Gastrocnemius medialis (tissue), 4 donors: ENCODE measurements at regions not wholly inside any gene's neighbourhood (a gene's known extent, or its start where the extent isn't known, plus 50 kb on each side); places are given as distances from the start of the nearest gene placed in this dataset.
A peak's percentile ranks its signal among the peaks of the same experiment; 100 is the strongest.

Source experiments
- ATAC-seq, 2 donors: fragments of 150-250 bp; one replicate each; pipeline ENCODE4 v1.9.1; 2016
- DNase-seq, 2 donors: peaks; one replicate each; pipeline ENCODE4 v3.0.0-alpha.2; 2019
- H3K27ac ChIP-seq, 4 donors: fragments of 200-600 bp; sonication (generic); 1 replicate in 1 of 4; 2 replicates in 3 of 4; pipeline ENCODE4 v1.5.1; 2016 to 2018; ENCODE audit warnings: mild to moderate bottlenecking in 2 of 4, moderate library complexity in 1 of 4
- H3K27me3 ChIP-seq, 3 donors: fragments of 200-600 bp; sonication (generic) in 2 of 3; 1 replicate in 1 of 3; 2 replicates in 2 of 3; pipeline versions ENCODE4 v1.5.1 to v1.6.0; 2016 to 2019; ENCODE audit warnings: mild to moderate bottlenecking in 1 of 3, moderate library complexity in 1 of 3
- H3K36me3 ChIP-seq, 2 donors: fragments of 200-600 bp; sonication (generic) in 1 of 2; one replicate each; pipeline ENCODE4 v1.5.1; 2017 to 2018
- H3K4me1 ChIP-seq, 2 donors: fragments of 200-600 bp; sonication (generic) in 1 of 2; one replicate each; pipeline ENCODE4 v1.5.1; 2016 to 2017; ENCODE audit warnings: mild to moderate bottlenecking in 2 of 2
- H3K4me3 ChIP-seq, 4 donors: fragments of 200-600 bp; sonication (generic) in 3 of 4; 1 replicate in 1 of 4; 2 replicates in 3 of 4; pipeline ENCODE4 v1.5.1; 2016 to 2019; ENCODE audit warnings: mild to moderate bottlenecking in 2 of 4
- H3K9me3 ChIP-seq, 3 donors: fragments of 200-600 bp; sonication (generic) in 2 of 3; 1 replicate in 1 of 3; 2 replicates in 2 of 3; pipeline ENCODE4 v1.5.1; 2016 to 2019
- POLR2A ChIP-seq, 2 donors: fragments of 450-650 bp; IDR thresholded peaks; one replicate each; pipeline ENCODE4 v1.6.1; 2017; ENCODE audit warnings: antibody characterized with exemption in 2 of 2, mild to moderate bottlenecking in 2 of 2, moderate library complexity in 2 of 2
- in situ Hi-C, 4 donors: fragments of 200-750 bp; cut with MboI; loops; one replicate each; pipeline versions ENCODE4 v1.15.0 to v1.8.0; 2017; ENCODE audit warnings: low sequenced_read_pairs in 4 of 4
- intact Hi-C: fragments of 100-400 bp; cut with DNase I; formaldehyde crosslinking; loops from one replicate; pipeline ENCODE4 v1.15.1; 2023; ENCODE audit warnings: low total_unique reads
- TF ChIP-seq, protein P1 (sequence below), 5 experiments: fragments of 450-650 bp in 3 of 5; fragments of 200-600 bp in 2 of 5; sonication (generic) in 2 of 5; IDR thresholded peaks in 4 of 5; conservative IDR thresholded peaks in 1 of 5; 1 replicate in 4 of 5; 2 replicates in 1 of 5; pipeline ENCODE4 v1.5.1; 2016 to 2019; ENCODE audit warnings: antibody characterized with exemption in 5 of 5, mild to moderate bottlenecking in 3 of 5, moderate library complexity in 3 of 5

GRCh38 chr6:170172392-170172791 lies 118.5 kb downstream of the DLL1 start:
- H3K4me1 ChIP-seq, result peaks cover 6 to 11% of the 10 kb centered on the region in 2 donors
- ATAC-seq, result no peak
- intact Hi-C loops (no loop called here), in situ Hi-C loops (no loop called here)
- no peaks in the 10 kb centered on the region for H3K36me3 ChIP-seq
- no peaks in the 10 kb centered on the region for H3K27me3 ChIP-seq
- H3K9me3 ChIP-seq, result no peaks in the 10 kb centered on the region
- H3K27ac ChIP-seq, result no peak overlapping the region
- no peak overlapping the region for H3K4me3 ChIP-seq
- DNase-seq, result no peak
- no peak for TF ChIP-seq POLR2A (IDR thresholded peaks at IDR 0.05)
- TF ChIP-seq, protein P1, sequence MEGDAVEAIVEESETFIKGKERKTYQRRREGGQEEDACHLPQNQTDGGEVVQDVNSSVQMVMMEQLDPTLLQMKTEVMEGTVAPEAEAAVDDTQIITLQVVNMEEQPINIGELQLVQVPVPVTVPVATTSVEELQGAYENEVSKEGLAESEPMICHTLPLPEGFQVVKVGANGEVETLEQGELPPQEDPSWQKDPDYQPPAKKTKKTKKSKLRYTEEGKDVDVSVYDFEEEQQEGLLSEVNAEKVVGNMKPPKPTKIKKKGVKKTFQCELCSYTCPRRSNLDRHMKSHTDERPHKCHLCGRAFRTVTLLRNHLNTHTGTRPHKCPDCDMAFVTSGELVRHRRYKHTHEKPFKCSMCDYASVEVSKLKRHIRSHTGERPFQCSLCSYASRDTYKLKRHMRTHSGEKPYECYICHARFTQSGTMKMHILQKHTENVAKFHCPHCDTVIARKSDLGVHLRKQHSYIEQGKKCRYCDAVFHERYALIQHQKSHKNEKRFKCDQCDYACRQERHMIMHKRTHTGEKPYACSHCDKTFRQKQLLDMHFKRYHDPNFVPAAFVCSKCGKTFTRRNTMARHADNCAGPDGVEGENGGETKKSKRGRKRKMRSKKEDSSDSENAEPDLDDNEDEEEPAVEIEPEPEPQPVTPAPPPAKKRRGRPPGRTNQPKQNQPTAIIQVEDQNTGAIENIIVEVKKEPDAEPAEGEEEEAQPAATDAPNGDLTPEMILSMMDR (IDR thresholded peaks at IDR 0.05 in 4 of 5, conservative IDR thresholded peaks at IDR 0.05 in 1 of 5), result no peak

DNA sequence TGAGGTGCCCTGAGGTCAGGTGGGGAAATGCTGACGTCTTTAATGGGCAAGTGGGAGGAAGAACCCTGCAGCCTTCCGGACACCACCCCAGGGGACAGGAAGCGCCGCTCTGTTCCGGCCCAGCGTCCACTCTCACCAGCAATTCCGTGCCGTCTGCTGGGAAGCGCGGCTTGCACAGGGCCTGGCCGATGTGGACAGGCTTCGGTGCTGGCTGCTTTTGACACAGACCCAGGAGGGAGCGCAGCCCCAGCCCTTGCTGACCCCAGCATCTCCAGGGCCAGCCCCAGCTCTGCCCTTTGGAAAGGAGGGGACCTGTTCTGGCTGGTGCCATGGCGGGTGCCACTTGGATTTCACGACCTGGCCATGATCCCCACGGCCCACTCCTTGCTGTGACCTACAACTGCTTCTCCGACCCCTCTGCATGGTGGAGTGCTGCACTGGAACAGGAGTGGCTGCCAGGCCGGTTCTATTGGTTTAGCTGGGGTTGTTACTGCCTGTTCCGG lies 123.2 kb downstream of the DLL1 start:
- peak overlapping the region in 2 of 4 donors; percentile 19 to 43 for H3K27ac ChIP-seq
- no peaks in the 10 kb centered on the region for H3K27me3 ChIP-seq
- no peaks in the 10 kb centered on the region for H3K36me3 ChIP-seq
- ATAC-seq (peak in 1 of 2 donors; percentile 31), DNase-seq (no peak)
- H3K4me3 ChIP-seq, result peak overlapping the region; percentile 10 to 40 (median 20)
- no peaks in the 10 kb centered on the region for H3K9me3 ChIP-seq
- TF ChIP-seq, protein P1 (IDR thresholded peaks at IDR 0.05 in 4 of 5, conservative IDR thresholded peaks at IDR 0.05 in 1 of 5), result no peak
- TF ChIP-seq POLR2A (IDR thresholded peaks at IDR 0.05), result no peak
- in situ Hi-C loops (no loop called here), intact Hi-C loops (no loop called here)
- H3K4me1 ChIP-seq, result peaks cover 16 to 24% of the 10 kb centered on the region in 2 donors

- DNase-seq (peak in 1 of 2 donors; percentile 30), ATAC-seq (peak in 1 of 2 donors; percentile 24)
- in situ Hi-C loops, result no loop called here
These were observed 124.3 kb downstream of the DLL1 start for GRCh38 chr6:170166511-170167122.

DNA sequence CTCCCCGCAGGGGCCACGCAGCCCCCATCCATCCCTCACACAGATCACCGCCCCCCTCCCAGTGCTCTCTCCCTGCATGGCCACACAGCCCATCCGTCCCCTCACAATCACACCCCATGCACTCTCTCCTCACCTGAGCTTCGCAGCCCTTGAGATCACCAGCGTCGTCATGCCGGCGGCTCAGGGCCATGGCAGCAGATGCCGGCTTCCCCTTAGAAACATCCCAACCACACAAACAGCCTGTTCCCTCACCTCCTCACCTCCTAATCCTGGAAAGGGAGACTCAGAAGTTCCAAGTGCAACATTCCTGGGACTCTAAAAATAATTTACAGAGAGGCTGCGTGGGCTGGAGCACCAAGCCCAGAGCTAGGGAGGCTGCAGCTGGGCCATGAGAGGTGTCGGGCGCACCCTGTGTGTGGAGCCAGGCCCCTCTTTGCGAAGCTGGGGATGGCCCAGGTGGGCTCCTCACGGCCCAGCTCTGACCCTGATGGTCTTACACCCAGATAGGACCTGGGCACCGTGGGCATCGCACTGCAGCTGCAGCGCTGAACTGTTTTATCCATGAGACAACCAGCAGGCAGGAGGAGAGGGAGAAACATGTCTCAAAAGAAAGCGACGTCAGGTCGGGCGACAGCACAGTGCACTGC lies 125.3 kb downstream of the DLL1 start:
- H3K36me3 ChIP-seq, result no peaks in the 10 kb centered on the region
- TF ChIP-seq, protein P1 (IDR thresholded peaks at IDR 0.05 in 4 of 5, conservative IDR thresholded peaks at IDR 0.05 in 1 of 5), result no peak
- no peak for TF ChIP-seq POLR2A (IDR thresholded peaks at IDR 0.05)
- in situ Hi-C loops (no loop called here), intact Hi-C loops (no loop called here)
- peak overlapping the region in 1 of 4 donors; percentile 44 for H3K27ac ChIP-seq
- ATAC-seq (peak; percentile 9 to 75), DNase-seq (peak in 1 of 2 donors; percentile 31)
- no peaks in the 10 kb centered on the region for H3K9me3 ChIP-seq
- no peak overlapping the region for H3K4me3 ChIP-seq
- H3K4me1 ChIP-seq, result peaks cover 16 to 24% of the 10 kb centered on the region in 2 donors
- H3K27me3 ChIP-seq, result no peaks in the 10 kb centered on the region

More at GRCh38 chr6:170166511-170167122, 124.3 kb downstream of the DLL1 start:
- no peaks in the 10 kb centered on the region for H3K36me3 ChIP-seq
- no peak overlapping the region for H3K27ac ChIP-seq
- no peak overlapping the region for H3K4me3 ChIP-seq
- no peaks in the 10 kb centered on the region for H3K27me3 ChIP-seq
- H3K9me3 ChIP-seq, result no peaks in the 10 kb centered on the region
- intact Hi-C loops, result no loop called here
- TF ChIP-seq POLR2A (IDR thresholded peaks at IDR 0.05), result no peak
- TF ChIP-seq, protein P1 (IDR thresholded peaks at IDR 0.05 in 4 of 5, conservative IDR thresholded peaks at IDR 0.05 in 1 of 5), result no peak
- H3K4me1 ChIP-seq, result peaks cover 16 to 24% of the 10 kb centered on the region in 2 donors
